NB4 (cell line): ENCODE measurements at regions not wholly inside any gene's neighbourhood (a gene's known extent, or its start where the extent isn't known, plus 50 kb on each side); places are given as distances from the start of the nearest gene placed in this dataset.

ENCODE experiments used
- CTCF ChIP-seq: IDR thresholded peaks from one replicate; pipeline ENCODE4 v1.5.1; 2012; ENCODE audit warnings: low read depth, low read length
- POLR2A ChIP-seq: IDR thresholded peaks from 2 replicates; pipeline ENCODE4 v1.6.1; 2011; ENCODE audit warnings: mild to moderate bottlenecking; ENCODE audit not compliant: insufficient read length; ENCODE audit errors: extremely low read depth

- no peak for TF ChIP-seq POLR2A
- TF ChIP-seq CTCF: no peak
These were observed 880.4 kb downstream of the PCDH18 start for GRCh38 chr4:136651932-136652331.
